Nephron progenitor cell (in vitro differentiated cells): ENCODE measurements at regions not wholly inside any gene's neighbourhood (a gene's known extent, or its start where the extent isn't known, plus 50 kb on each side); places are given as distances from the start of the nearest gene placed in this dataset.

Experiments used
- DNase-seq: peaks from one replicate; pipeline ENCODE4 v3.0.0; 2021
- H3K27ac Mint-ChIP-seq: 2 replicates; pipeline ENCODE4 v1.8.0; 2021; ENCODE audit warnings: mild to moderate bottlenecking, moderate library complexity, mixed read lengths
- H3K27me3 Mint-ChIP-seq: 2 replicates; pipeline ENCODE4 v1.8.0; 2021; ENCODE audit warnings: mild to moderate bottlenecking, low read depth, mixed read lengths; ENCODE audit not compliant: poor library complexity
- H3K36me3 Mint-ChIP-seq: 2 replicates; pipeline ENCODE4 v1.8.0; 2021; ENCODE audit warnings: low read depth, mixed read lengths
- H3K4me1 Mint-ChIP-seq: 2 replicates; pipeline ENCODE4 v1.8.0; 2021; ENCODE audit warnings: mixed read lengths
- H3K4me3 Mint-ChIP-seq: 2 replicates; pipeline ENCODE4 v1.8.0; 2021; ENCODE audit warnings: mild to moderate bottlenecking, moderate library complexity, mixed read lengths
- H3K9me3 Mint-ChIP-seq: 2 replicates; pipeline ENCODE4 v1.8.0; 2021; ENCODE audit warnings: mild to moderate bottlenecking, moderate library complexity, mixed read lengths
- CTCF ChIP-seq: fragments of 200-600 bp; sonication (generic); IDR thresholded peaks from 2 replicates; pipeline ENCODE4 v1.5.0; 2021; ENCODE audit warnings: antibody characterized with exemption

DNA sequence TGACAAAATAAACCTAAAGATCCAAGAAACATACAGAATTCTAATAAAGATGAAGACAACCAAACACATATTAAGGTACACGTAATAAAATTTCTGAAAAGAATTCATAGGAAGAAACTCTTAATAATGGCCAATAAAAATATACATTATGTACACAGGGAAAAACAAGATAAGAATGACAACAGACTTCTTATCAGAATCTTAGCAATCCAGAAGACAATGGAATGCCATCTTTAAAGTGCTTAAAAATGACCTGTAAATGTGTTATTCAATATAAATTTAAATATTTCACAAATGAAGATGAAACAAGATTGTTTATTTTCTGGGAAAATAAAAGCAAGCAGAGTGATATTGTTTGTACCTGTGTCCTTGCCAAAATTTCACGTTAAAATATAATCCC, 530.4 kb upstream of the PTBP2 start:
- DNase-seq, result no peak
- H3K27ac Mint-ChIP-seq, result no peak overlapping the region
- H3K27me3 Mint-ChIP-seq, result no peaks in the 10 kb centered on the region
- TF ChIP-seq CTCF, result no peak
- H3K4me1 Mint-ChIP-seq, result no peaks in the 10 kb centered on the region
- H3K4me3 Mint-ChIP-seq, result no peak overlapping the region
- H3K9me3 Mint-ChIP-seq, result peaks cover 33% of the 10 kb centered on the region
- H3K36me3 Mint-ChIP-seq, result peaks cover 18% of the 10 kb centered on the region

- no peaks in the 10 kb centered on the region for H3K27me3 Mint-ChIP-seq
- no peaks in the 10 kb centered on the region for H3K36me3 Mint-ChIP-seq
- no peak for TF ChIP-seq CTCF
- no peak overlapping the region for H3K4me3 Mint-ChIP-seq
- H3K27ac Mint-ChIP-seq, result no peak overlapping the region
- DNase-seq, result no peak
- peaks cover 4% of the 10 kb centered on the region for H3K9me3 Mint-ChIP-seq
- peaks cover 10% of the 10 kb centered on the region for H3K4me1 Mint-ChIP-seq
Measured at GRCh38 chr1:96206451-96206850, 515.1 kb upstream of the PTBP2 start.

- H3K36me3 Mint-ChIP-seq, result no peaks in the 10 kb centered on the region
- H3K4me1 Mint-ChIP-seq, result peaks cover 21% of the 10 kb centered on the region
- TF ChIP-seq CTCF, result no peak
- no peak overlapping the region for H3K4me3 Mint-ChIP-seq
- H3K9me3 Mint-ChIP-seq, result no peaks in the 10 kb centered on the region
- H3K27me3 Mint-ChIP-seq, result no peaks in the 10 kb centered on the region
- no peak overlapping the region for H3K27ac Mint-ChIP-seq
- no peak for DNase-seq
Measured at GRCh38 chr1:96207936-96208335, 513.6 kb upstream of the PTBP2 start.

DNA sequence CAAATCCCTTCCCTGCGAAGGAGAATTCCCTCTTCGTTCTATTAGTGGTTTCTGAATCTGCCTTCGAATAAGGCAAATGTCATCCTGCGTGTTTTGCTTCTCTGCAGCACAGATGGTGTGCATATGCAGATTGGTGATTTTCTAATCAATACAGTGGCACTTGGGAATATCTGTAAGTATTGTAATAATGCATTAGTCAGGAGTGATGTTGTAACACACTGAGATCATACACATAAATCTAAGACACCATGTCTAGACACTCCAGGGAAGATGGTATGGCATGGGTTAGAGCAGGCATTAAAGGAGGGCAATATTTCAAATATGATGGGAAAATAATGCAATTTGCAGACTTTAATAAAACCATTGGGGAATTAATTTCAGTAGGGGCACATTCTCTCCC, 513.2 kb upstream of the PTBP2 start:
- Mint-ChIP-seq H3K27ac (no peak overlapping the region), H3K27me3 (no peaks in the 10 kb centered on the region), H3K4me3 (no peak overlapping the region), H3K4me1 (peaks cover 21% of the 10 kb centered on the region), H3K9me3 (no peaks in the 10 kb centered on the region), H3K36me3 (no peaks in the 10 kb centered on the region)
- no peak for TF ChIP-seq CTCF
- no peak for DNase-seq

GRCh38 chr1:96210054-96210453, 511.5 kb upstream of the PTBP2 start:
- H3K4me3 Mint-ChIP-seq, result no peak overlapping the region
- H3K4me1 Mint-ChIP-seq, result peaks cover 21% of the 10 kb centered on the region
- H3K36me3 Mint-ChIP-seq, result no peaks in the 10 kb centered on the region
- TF ChIP-seq CTCF, result no peak
- no peak overlapping the region for H3K27ac Mint-ChIP-seq
- peaks cover 3% of the 10 kb centered on the region for H3K9me3 Mint-ChIP-seq
- no peak for DNase-seq
- no peaks in the 10 kb centered on the region for H3K27me3 Mint-ChIP-seq

DNA sequence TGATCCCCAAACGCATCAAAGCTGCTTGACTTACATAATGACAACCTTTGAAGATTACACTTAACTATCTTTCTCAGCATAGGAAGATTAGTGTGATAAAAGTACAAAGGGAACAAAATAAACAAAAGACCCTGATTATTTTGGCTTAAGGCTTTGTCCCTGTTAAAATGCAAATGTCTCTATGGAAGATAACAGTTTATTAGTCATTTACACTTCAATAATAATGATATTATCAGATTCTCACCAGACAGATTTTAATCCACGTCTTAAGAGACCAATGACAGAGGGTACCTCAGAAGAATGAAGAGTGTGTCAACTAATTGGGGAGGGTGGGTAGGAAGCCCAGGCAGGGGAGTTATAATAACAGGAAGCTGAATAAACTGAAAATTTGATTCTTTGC, 510.4 kb upstream of the PTBP2 start:
- H3K9me3 Mint-ChIP-seq, result peaks cover 3% of the 10 kb centered on the region
- H3K27me3 Mint-ChIP-seq, result no peaks in the 10 kb centered on the region
- no peak for DNase-seq
- H3K4me3 Mint-ChIP-seq, result no peak overlapping the region
- TF ChIP-seq CTCF, result no peak
- H3K4me1 Mint-ChIP-seq, result peaks cover 21% of the 10 kb centered on the region
- no peak overlapping the region for H3K27ac Mint-ChIP-seq
- no peaks in the 10 kb centered on the region for H3K36me3 Mint-ChIP-seq
